Endothelial cell of umbilical vein (primary cell): ENCODE measurements at regions not wholly inside any gene's neighbourhood (a gene's known extent, or its start where the extent isn't known, plus 50 kb on each side); places are given as distances from the start of the nearest gene placed in this dataset.

Experiments used
- BruUV-seq: library from RNA; stranded (reverse); fragments of 400-500 nt; replicated peaks from 2 replicates; lab custom pipeline; 2021; lab: Mats Ljungman, UMichigan
- CTCF ChIA-PET: fragments of 300-600, 350-600 bp; sonication (Branson Sonifier 250); formaldehyde crosslinking; loops from one replicate; lab custom pipeline; 2021; ENCODE audit warnings: antibody characterized with exemption, inconsistent platforms; lab: Charles Lee
- POLR2A ChIA-PET: fragments of 300-600, 350-600 bp; sonication (Branson Sonifier 250); formaldehyde crosslinking; loops from one replicate; lab custom pipeline; 2021; ENCODE audit warnings: antibody characterized with exemption, inconsistent platforms; lab: Charles Lee
- DNase-seq: peaks from one replicate; pipeline ENCODE4 v3.0.0-alpha.2; 2011; ENCODE audit warnings: low read depth, low spot score
- FAIRE-seq: peaks from 2 replicates; lab custom pipeline; 2011; peaks lifted over from hg19 to GRCh38; lab: Jason Lieb, UNC
- H2AFZ ChIP-seq: 2 replicates; pipeline ENCODE4 v1.6.0; 2012; ENCODE audit warnings: low read depth, low read length, control low read depth, inconsistent platforms
- H3K27ac ChIP-seq: 2 replicates; pipeline ENCODE4 v1.5.1; 2011; ENCODE audit warnings: low read depth, mild to moderate bottlenecking, control low read depth, low read length, moderate library complexity; ENCODE audit not compliant: insufficient read depth
- H3K27me3 ChIP-seq, 2 experiments: 2 replicates each; pipeline versions ENCODE4 v1.6.0 to v1.6.1; 2011; ENCODE audit warnings: low read length in 2 of 2, mixed read lengths in 1 of 2; ENCODE audit not compliant: control insufficient read depth in 2 of 2, insufficient read depth in 2 of 2
- H3K36me3 ChIP-seq, 2 experiments: 2 replicates in 1 of 2; 3 replicates in 1 of 2; pipeline ENCODE4 v1.5.1; 2011; ENCODE audit warnings: low read length in 2 of 2, mild to moderate bottlenecking in 1 of 2, moderate library complexity in 1 of 2; ENCODE audit not compliant: control insufficient read depth in 2 of 2, insufficient read depth in 2 of 2; ENCODE audit errors: extremely low read depth in 1 of 2
- H3K4me1 ChIP-seq: 3 replicates; pipeline ENCODE4 v1.5.1; 2011; ENCODE audit warnings: mild to moderate bottlenecking, low read length; ENCODE audit not compliant: control insufficient read depth, insufficient read depth; ENCODE audit errors: extremely low read depth
- H3K4me2 ChIP-seq: 2 replicates; pipeline ENCODE4 v1.6.1; 2011; ENCODE audit warnings: low read length, control low read depth, mixed read lengths; ENCODE audit not compliant: insufficient read depth
- H3K4me3 ChIP-seq, 3 experiments: fragments of 200-600 bp in 1 of 3; sonication (generic), shearing (Covaris generic) in 1 of 3; replicated peaks in 1 of 3; 2 replicates each; pipeline ENCODE4 v1.5.1; 2011 to 2016; ENCODE audit warnings: control low read depth in 3 of 3, low read length in 3 of 3, mild to moderate bottlenecking in 2 of 3, inconsistent platforms in 1 of 3, low read depth in 1 of 3, moderate library complexity in 1 of 3; ENCODE audit not compliant: insufficient read depth in 1 of 3
- H3K79me2 ChIP-seq: 2 replicates; pipeline ENCODE4 v1.6.0; 2012; ENCODE audit warnings: low read length, inconsistent platforms; ENCODE audit not compliant: control insufficient read depth, insufficient read depth
- H3K9ac ChIP-seq: replicated peaks from 2 replicates; pipeline ENCODE3; 2011; ENCODE audit warnings: low read length, control low read depth; ENCODE audit not compliant: insufficient read depth; ENCODE audit errors: extremely low read depth
- H3K9me1 ChIP-seq: replicated peaks from 3 replicates; pipeline ENCODE4 v1.6.0; 2011; ENCODE audit warnings: mild to moderate bottlenecking, low read length; ENCODE audit not compliant: control insufficient read depth, insufficient read depth; ENCODE audit errors: extremely low read depth
- H3K9me3 ChIP-seq: replicated peaks from 2 replicates; pipeline ENCODE4 v1.5.1; 2012; ENCODE audit warnings: low read length, inconsistent platforms; ENCODE audit not compliant: control insufficient read depth, insufficient read depth
- H4K20me1 ChIP-seq: replicated peaks from 2 replicates; pipeline ENCODE3; 2011; ENCODE audit warnings: mild to moderate bottlenecking, low read length; ENCODE audit not compliant: control insufficient read depth, insufficient read depth; ENCODE audit errors: extremely low read depth
- EZH2 ChIP-seq: IDR thresholded peaks from 2 replicates; pipeline ENCODE4 v1.6.1; 2012; ENCODE audit warnings: borderline replicate concordance, low read depth, mild to moderate bottlenecking, moderate library complexity, low read length, inconsistent platforms; ENCODE audit not compliant: severe bottlenecking
- FOS ChIP-seq: IDR thresholded peaks from 2 replicates; pipeline ENCODE4 v1.6.1; 2011; ENCODE audit warnings: mild to moderate bottlenecking, low read length, moderate library complexity, borderline replicate concordance; ENCODE audit not compliant: insufficient read depth
- GATA2 ChIP-seq: IDR thresholded peaks from 2 replicates; pipeline ENCODE4 v1.7.0; 2011; ENCODE audit warnings: low read depth, mild to moderate bottlenecking, moderate library complexity, mixed read lengths, low read length; ENCODE audit not compliant: insufficient read length, insufficient read depth
- JUN ChIP-seq: IDR thresholded peaks from 2 replicates; pipeline ENCODE4 v1.6.1; 2011; ENCODE audit warnings: borderline replicate concordance, low read depth; ENCODE audit not compliant: insufficient read length, insufficient read depth
- MYC ChIP-seq: IDR thresholded peaks from one replicate; pipeline ENCODE4 v1.6.1; 2011; ENCODE audit warnings: mild to moderate bottlenecking, low read depth, low read length
- POLR2A ChIP-seq: IDR thresholded peaks from 2 replicates; pipeline ENCODE4 v1.6.1; 2012; ENCODE audit warnings: low read depth, mild to moderate bottlenecking, control low read depth, low read length
- POLR2AphosphoS5 ChIP-seq: IDR thresholded peaks from 2 replicates; pipeline ENCODE4 v1.6.1; 2012; ENCODE audit warnings: low read depth, mild to moderate bottlenecking, control low read depth, low read length, moderate library complexity; ENCODE audit not compliant: insufficient read depth
- dilution Hi-C: fragments of 300-500 bp; cut with MboI; formaldehyde crosslinking; loops from one replicate; pipeline ENCODE4 v1.15.0; 2019; ENCODE audit warnings: low sequenced_read_pairs; ENCODE audit not compliant: extremely low pct_ligation_motif_present
- intact Hi-C: fragments of 100-400 bp; cut with micrococcal nuclease; formaldehyde crosslinking; loops from one replicate; pipeline ENCODE4 v1.10.0; 2022
- TF ChIP-seq, protein P1 (sequence below), 2 donors: IDR thresholded peaks; 1 replicate in 1 of 2; 2 replicates in 1 of 2; pipeline ENCODE4 v1.5.1; 2011; ENCODE audit warnings: low read length in 2 of 2, mild to moderate bottlenecking in 2 of 2, moderate library complexity in 2 of 2, control low read depth in 1 of 2, inconsistent platforms in 1 of 2, low read depth in 1 of 2; ENCODE audit not compliant: insufficient read depth in 1 of 2; ENCODE audit errors: extremely low read depth in 1 of 2
- TF ChIP-seq, protein P2 (sequence below): IDR thresholded peaks from 2 replicates; pipeline ENCODE4 v1.6.1; 2011; ENCODE audit not compliant: insufficient read depth, insufficient read length

DNA sequence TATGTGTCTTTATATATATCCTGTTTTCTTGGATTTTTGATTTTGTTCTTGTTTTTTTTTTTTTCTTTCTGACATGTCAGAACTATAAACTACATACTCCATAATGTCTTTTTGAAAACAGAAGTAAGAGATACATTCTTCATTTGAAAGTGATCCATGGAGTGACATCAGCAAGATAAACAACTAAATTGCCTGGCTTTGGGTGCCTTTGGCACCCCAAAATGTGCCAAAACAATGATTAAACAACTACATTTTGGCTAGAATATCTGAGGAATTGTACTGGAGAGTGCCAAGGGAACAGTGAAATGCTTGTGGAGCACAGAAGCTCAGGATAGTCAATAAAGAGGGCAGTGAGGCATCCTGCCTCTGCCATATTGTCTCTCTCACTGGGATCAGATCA, 766.1 kb upstream of the ANO3 start:
- Histone ChIP-seq H3K4me2 (no peak overlapping the region), H3K4me1 (no peaks in the 10 kb centered on the region), H3K4me3 (no peak overlapping the region), H3K9me1 (no peaks in the 10 kb centered on the region), H3K9me3 (no peaks in the 10 kb centered on the region), H3K79me2 (no peaks in the 10 kb centered on the region), H3K36me3 (no peaks in the 10 kb centered on the region), H3K9ac (no peak overlapping the region), H4K20me1 (no peaks in the 10 kb centered on the region), H2AFZ (no peak overlapping the region), H3K27me3 (no peaks in the 10 kb centered on the region), H3K27ac (no peak overlapping the region)
- FAIRE-seq (no peak), DNase-seq (no peak)
- intact Hi-C loops = no loop called here
- dilution Hi-C loops = no loop called here
- ChIA-PET CTCF (no interaction called here), POLR2A (no interaction called here)
- no peak for TF ChIP-seq EZH2
- TF ChIP-seq JUN = no peak
- no peak for TF ChIP-seq POLR2A
- no peak for TF ChIP-seq FOS
- TF ChIP-seq, protein P1, sequence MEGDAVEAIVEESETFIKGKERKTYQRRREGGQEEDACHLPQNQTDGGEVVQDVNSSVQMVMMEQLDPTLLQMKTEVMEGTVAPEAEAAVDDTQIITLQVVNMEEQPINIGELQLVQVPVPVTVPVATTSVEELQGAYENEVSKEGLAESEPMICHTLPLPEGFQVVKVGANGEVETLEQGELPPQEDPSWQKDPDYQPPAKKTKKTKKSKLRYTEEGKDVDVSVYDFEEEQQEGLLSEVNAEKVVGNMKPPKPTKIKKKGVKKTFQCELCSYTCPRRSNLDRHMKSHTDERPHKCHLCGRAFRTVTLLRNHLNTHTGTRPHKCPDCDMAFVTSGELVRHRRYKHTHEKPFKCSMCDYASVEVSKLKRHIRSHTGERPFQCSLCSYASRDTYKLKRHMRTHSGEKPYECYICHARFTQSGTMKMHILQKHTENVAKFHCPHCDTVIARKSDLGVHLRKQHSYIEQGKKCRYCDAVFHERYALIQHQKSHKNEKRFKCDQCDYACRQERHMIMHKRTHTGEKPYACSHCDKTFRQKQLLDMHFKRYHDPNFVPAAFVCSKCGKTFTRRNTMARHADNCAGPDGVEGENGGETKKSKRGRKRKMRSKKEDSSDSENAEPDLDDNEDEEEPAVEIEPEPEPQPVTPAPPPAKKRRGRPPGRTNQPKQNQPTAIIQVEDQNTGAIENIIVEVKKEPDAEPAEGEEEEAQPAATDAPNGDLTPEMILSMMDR (IDR thresholded peaks at IDR 0.05; ENCODE audit: extremely low read depth in 1 of 2, insufficient read depth in 1 of 2, low read depth in 1 of 2, low read length in 2 of 2) = no peak
- no peak for TF ChIP-seq MYC
- TF ChIP-seq GATA2 = no peak
- TF ChIP-seq, protein P2, sequence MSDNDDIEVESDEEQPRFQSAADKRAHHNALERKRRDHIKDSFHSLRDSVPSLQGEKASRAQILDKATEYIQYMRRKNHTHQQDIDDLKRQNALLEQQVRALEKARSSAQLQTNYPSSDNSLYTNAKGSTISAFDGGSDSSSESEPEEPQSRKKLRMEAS = no peak
- no peak for TF ChIP-seq POLR2AphosphoS5
- no TSS peak for BruUV-seq
